ENCODE measurements at regions not wholly inside any gene's neighbourhood (a gene's known extent, or its start where the extent isn't known, plus 50 kb on each side); places are given as distances from the start of the nearest gene placed in this dataset.

- DNase-seq = no peak
These were observed 222.2 kb upstream of the PPP2R2D start for GRCh38 chr10:131678613-131679012.

- DNase-seq = no peak
These were observed 220.9 kb upstream of the PPP2R2D start for GRCh38 chr10:131679926-131680325.

- no peak for DNase-seq
These were observed 219.7 kb upstream of the PPP2R2D start for GRCh38 chr10:131681122-131681521.

GRCh38 chr10:131681656-131682055 lies 219.2 kb upstream of the PPP2R2D start:
- no peak for DNase-seq

GRCh38 chr10:131682271-131682962 lies 218.4 kb upstream of the PPP2R2D start:
- no peak for DNase-seq

- DNase-seq = no peak
These were observed 217.4 kb upstream of the PPP2R2D start for GRCh38 chr10:131683281-131683861.

GRCh38 chr10:131683941-131684340 lies 216.9 kb upstream of the PPP2R2D start:
- no peak for DNase-seq

- DNase-seq = no peak
These were observed 215.8 kb upstream of the PPP2R2D start for GRCh38 chr10:131685007-131685406.

- no peak for DNase-seq
These were observed 215.2 kb upstream of the PPP2R2D start for GRCh38 chr10:131685576-131685975.

- no peak for DNase-seq
These were observed 213.9 kb upstream of the PPP2R2D start for GRCh38 chr10:131686781-131687420.

GRCh38 chr10:131688304-131688703 lies 212.5 kb upstream of the PPP2R2D start:
- no peak for DNase-seq

- no peak for DNase-seq
These were observed 211.8 kb upstream of the PPP2R2D start for GRCh38 chr10:131689016-131689415.

GRCh38 chr10:131689486-131689885 lies 211.3 kb upstream of the PPP2R2D start:
- no peak for DNase-seq

- no peak for DNase-seq
These were observed 210.7 kb upstream of the PPP2R2D start for GRCh38 chr10:131689954-131690757.

GRCh38 chr10:131690805-131691239 lies 210.0 kb upstream of the PPP2R2D start:
- no peak for DNase-seq

GRCh38 chr10:131691481-131692090 lies 209.2 kb upstream of the PPP2R2D start:
- no peak for DNase-seq

- no peak for DNase-seq
These were observed 208.6 kb upstream of the PPP2R2D start for GRCh38 chr10:131692176-131692575.

- no peak for DNase-seq
These were observed 208.0 kb upstream of the PPP2R2D start for GRCh38 chr10:131692686-131693334.

GRCh38 chr10:131693766-131694165 lies 207.0 kb upstream of the PPP2R2D start:
- no peak for DNase-seq

GRCh38 chr10:131694168-131694780 lies 206.5 kb upstream of the PPP2R2D start:
- DNase-seq = no peak

- DNase-seq = no peak
These were observed 205.9 kb upstream of the PPP2R2D start for GRCh38 chr10:131694781-131695495.

Data from stimulated activated CD4-positive, alpha-beta T cell treated with anti-CD3 and anti-CD28 coated beads, Interleukin-12 subunit alpha, Interleukin-12 subunit beta, amount 100 ng/mL, for 4 hours (primary cell).